PC-3 (cell line): ENCODE measurements at regions not wholly inside any gene's neighbourhood (a gene's known extent, or its start where the extent isn't known, plus 50 kb on each side); places are given as distances from the start of the nearest gene placed in this dataset.

Experiments used
- EZH2 ChIP-seq: fragments of 300-600 bp; sonication (generic); IDR thresholded peaks from one replicate; pipeline ENCODE4 v1.6.1; 2017; ENCODE audit warnings: antibody characterized with exemption, mild to moderate bottlenecking, low read length; ENCODE audit not compliant: unreplicated experiment
- EZH2phosphoT487 ChIP-seq: fragments of 300-600 bp; sonication (generic); IDR thresholded peaks from 2 replicates; pipeline ENCODE4 v1.6.1; 2018; ENCODE audit warnings: mild to moderate bottlenecking, antibody characterized with exemption, low read length, borderline replicate concordance

GRCh38 chr20:20851385-20851784, 138.9 kb upstream of the RALGAPA2 start:
- TF ChIP-seq EZH2 (no peak), EZH2phosphoT487 (no peak)
